Erythroblast (primary cell): ENCODE measurements at regions not wholly inside any gene's neighbourhood (a gene's known extent, or its start where the extent isn't known, plus 50 kb on each side); places are given as distances from the start of the nearest gene placed in this dataset.

Experiments used
- GATA1 ChIP-seq: IDR thresholded peaks from 2 replicates; pipeline ENCODE4 v1.6.1; 2011; ENCODE audit warnings: low read depth, mild to moderate bottlenecking, control low read depth, low read length, moderate library complexity
- POLR2A ChIP-seq: IDR thresholded peaks from 2 replicates; pipeline ENCODE4 v1.6.1; 2011; ENCODE audit warnings: mild to moderate bottlenecking, low read length

GRCh38 chr16:80346111-80346632 lies 194.6 kb upstream of the DYNLRB2 start:
- TF ChIP-seq POLR2A (no peak), GATA1 (no peak)
